Breast epithelium (tissue), 3 donors: ENCODE measurements at regions not wholly inside any gene's neighbourhood (a gene's known extent, or its start where the extent isn't known, plus 50 kb on each side); places are given as distances from the start of the nearest gene placed in this dataset.

Source experiments
- POLR2A ChIP-seq: fragments of 450-650 bp; IDR thresholded peaks from one replicate; pipeline ENCODE4 v1.6.1; 2016; ENCODE audit warnings: antibody characterized with exemption, mild to moderate bottlenecking, moderate library complexity
- POLR2AphosphoS5 ChIP-seq, 3 donors: sonication (generic); formaldehyde crosslinking; IDR thresholded peaks; one replicate each; pipeline ENCODE4 v1.6.1; 2017; ENCODE audit warnings: antibody characterized with exemption in 3 of 3
- TF ChIP-seq, protein P1 (sequence below), 3 donors: fragments of 450-650 bp; IDR thresholded peaks; one replicate each; pipeline ENCODE4 v1.5.1; 2016 to 2017; ENCODE audit warnings: antibody characterized with exemption in 3 of 3, mild to moderate bottlenecking in 3 of 3, moderate library complexity in 3 of 3

- TF ChIP-seq, protein P1, sequence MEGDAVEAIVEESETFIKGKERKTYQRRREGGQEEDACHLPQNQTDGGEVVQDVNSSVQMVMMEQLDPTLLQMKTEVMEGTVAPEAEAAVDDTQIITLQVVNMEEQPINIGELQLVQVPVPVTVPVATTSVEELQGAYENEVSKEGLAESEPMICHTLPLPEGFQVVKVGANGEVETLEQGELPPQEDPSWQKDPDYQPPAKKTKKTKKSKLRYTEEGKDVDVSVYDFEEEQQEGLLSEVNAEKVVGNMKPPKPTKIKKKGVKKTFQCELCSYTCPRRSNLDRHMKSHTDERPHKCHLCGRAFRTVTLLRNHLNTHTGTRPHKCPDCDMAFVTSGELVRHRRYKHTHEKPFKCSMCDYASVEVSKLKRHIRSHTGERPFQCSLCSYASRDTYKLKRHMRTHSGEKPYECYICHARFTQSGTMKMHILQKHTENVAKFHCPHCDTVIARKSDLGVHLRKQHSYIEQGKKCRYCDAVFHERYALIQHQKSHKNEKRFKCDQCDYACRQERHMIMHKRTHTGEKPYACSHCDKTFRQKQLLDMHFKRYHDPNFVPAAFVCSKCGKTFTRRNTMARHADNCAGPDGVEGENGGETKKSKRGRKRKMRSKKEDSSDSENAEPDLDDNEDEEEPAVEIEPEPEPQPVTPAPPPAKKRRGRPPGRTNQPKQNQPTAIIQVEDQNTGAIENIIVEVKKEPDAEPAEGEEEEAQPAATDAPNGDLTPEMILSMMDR (IDR thresholded peaks at IDR 0.05): no peak
- TF ChIP-seq POLR2A: no peak
- TF ChIP-seq POLR2AphosphoS5 (IDR thresholded peaks at IDR 0.05): no peak
These were observed 52.5 kb upstream of the KHDRBS2 start for GRCh38 chr6:62338477-62338876.
